ENCODE measurements at regions not wholly inside any gene's neighbourhood (a gene's known extent, or its start where the extent isn't known, plus 50 kb on each side); places are given as distances from the start of the nearest gene placed in this dataset.

GRCh38 chr5:17406423-17406838 lies 91.6 kb upstream of the TAF11L2 start:
- TF ChIP-seq POLR2A (IDR thresholded peaks at IDR 0.05) (no peak), CTCF (IDR thresholded peaks at IDR 0.05) (no peak)
